Left lung (tissue), 4 donors: ENCODE measurements at regions not wholly inside any gene's neighbourhood (a gene's known extent, or its start where the extent isn't known, plus 50 kb on each side); places are given as distances from the start of the nearest gene placed in this dataset.

ENCODE experiments used
- ATAC-seq: fragments of 200-7000 bp; cut with Tn5 transposase; one replicate; pipeline ENCODE4 v1.9.1; 2020; ENCODE audit warnings: moderate library complexity
- DNase-seq, 4 donors: peaks; one replicate each; pipeline ENCODE4 v3.0.0-alpha.2; 2013 to 2020
- H3K27ac ChIP-seq, 2 donors: fragments of 200-600 bp; sonication (generic) in 1 of 2; one replicate each; pipeline versions ENCODE4 v1.5.0 to v1.8.0; 2020 to 2021
- H3K27me3 ChIP-seq, 2 donors: fragments of 200-600 bp; sonication (generic) in 1 of 2; one replicate each; pipeline versions ENCODE4 v1.5.0 to v1.8.0; 2020 to 2021
- H3K36me3 ChIP-seq, 2 donors: fragments of 200-600 bp; sonication (generic) in 1 of 2; one replicate each; pipeline versions ENCODE4 v1.5.0 to v1.8.0; 2020 to 2021
- H3K4me1 ChIP-seq, 2 donors: fragments of 200-600 bp; one replicate each; pipeline ENCODE4 v1.8.0; 2021
- H3K4me3 ChIP-seq, 2 donors: fragments of 200-600 bp; sonication (generic) in 1 of 2; one replicate each; pipeline versions ENCODE4 v1.5.0 to v1.8.0; 2020 to 2021; ENCODE audit warnings: mild to moderate bottlenecking in 1 of 2
- H3K9me3 ChIP-seq, 2 donors: fragments of 200-600 bp; sonication (generic) in 1 of 2; one replicate each; pipeline versions ENCODE4 v1.5.0 to v1.8.0; 2020 to 2021
- intact Hi-C, 2 donors: fragments of 100-400 bp; cut with DNase I; formaldehyde crosslinking; loops; one replicate each; pipeline versions ENCODE4 v1.11.2 to v1.14.2; 2022
- TF ChIP-seq, protein P1 (sequence below), 2 donors: fragments of 200-600 bp; sonication (generic) in 1 of 2; IDR thresholded peaks; one replicate each; pipeline versions ENCODE4 v1.5.0 to v1.8.0; 2021; ENCODE audit warnings: antibody characterized with exemption in 2 of 2
- donor health status: DM: no; HTN: yes; CAD: no.
- donor health status: DM: no; HTN: no; CAD: no.

DNA sequence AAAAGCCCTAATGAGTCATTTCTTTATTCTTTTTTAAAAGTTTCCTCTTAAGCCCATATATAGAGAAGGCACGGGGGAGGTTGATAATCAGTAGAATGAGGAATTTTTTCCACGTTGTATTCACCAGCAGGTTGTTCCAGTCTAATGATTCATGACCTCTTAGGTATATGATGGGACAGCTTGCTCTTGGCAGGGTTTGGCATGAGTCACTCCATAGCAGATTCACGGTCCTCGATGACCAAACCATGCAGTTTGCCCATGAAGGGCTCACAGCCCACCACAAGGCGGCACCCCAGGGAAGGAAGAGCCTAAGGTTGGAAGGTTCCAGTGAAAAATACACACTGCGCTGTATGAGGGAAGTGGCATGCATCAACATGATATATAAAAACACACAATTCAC lies 623.8 kb upstream of the DIPK2B start:
- ATAC-seq (peak; percentile 77), DNase-seq (peak in 1 of 4 donors; percentile 50)
- TF ChIP-seq, protein P1, sequence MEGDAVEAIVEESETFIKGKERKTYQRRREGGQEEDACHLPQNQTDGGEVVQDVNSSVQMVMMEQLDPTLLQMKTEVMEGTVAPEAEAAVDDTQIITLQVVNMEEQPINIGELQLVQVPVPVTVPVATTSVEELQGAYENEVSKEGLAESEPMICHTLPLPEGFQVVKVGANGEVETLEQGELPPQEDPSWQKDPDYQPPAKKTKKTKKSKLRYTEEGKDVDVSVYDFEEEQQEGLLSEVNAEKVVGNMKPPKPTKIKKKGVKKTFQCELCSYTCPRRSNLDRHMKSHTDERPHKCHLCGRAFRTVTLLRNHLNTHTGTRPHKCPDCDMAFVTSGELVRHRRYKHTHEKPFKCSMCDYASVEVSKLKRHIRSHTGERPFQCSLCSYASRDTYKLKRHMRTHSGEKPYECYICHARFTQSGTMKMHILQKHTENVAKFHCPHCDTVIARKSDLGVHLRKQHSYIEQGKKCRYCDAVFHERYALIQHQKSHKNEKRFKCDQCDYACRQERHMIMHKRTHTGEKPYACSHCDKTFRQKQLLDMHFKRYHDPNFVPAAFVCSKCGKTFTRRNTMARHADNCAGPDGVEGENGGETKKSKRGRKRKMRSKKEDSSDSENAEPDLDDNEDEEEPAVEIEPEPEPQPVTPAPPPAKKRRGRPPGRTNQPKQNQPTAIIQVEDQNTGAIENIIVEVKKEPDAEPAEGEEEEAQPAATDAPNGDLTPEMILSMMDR (IDR thresholded peaks at IDR 0.05) = no peak
- H3K36me3 ChIP-seq = no peaks in the 10 kb centered on the region
- H3K9me3 ChIP-seq = no peaks in the 10 kb centered on the region
- H3K27me3 ChIP-seq = no peaks in the 10 kb centered on the region
- no peak overlapping the region for H3K4me3 ChIP-seq
- no peak overlapping the region for H3K27ac ChIP-seq
- intact Hi-C loops = no loop called here
- H3K4me1 ChIP-seq = no peaks in the 10 kb centered on the region

DNA sequence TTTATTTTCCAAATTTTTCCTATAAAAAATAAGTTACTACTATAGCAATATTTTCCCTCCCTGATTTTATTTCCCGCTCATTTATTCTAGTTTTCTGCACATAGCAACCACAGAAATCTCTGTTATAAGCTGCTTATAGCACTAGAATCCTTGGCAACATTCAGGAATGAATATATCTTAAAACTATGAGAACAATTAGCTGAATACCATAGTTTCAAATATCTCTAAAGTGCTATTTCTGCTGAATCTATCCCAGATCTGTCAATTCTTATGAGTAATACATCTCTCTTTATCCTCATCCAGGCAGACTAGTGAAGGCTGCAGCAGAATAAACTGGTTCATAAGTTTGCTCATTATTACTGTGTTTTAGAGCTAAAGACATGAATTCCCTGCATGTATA lies 622.9 kb upstream of the DIPK2B start:
- no peaks in the 10 kb centered on the region for H3K27me3 ChIP-seq
- TF ChIP-seq, protein P1 (IDR thresholded peaks at IDR 0.05) = no peak
- H3K27ac ChIP-seq = no peak overlapping the region
- intact Hi-C loops = no loop called here
- DNase-seq (no peak), ATAC-seq (no peak)
- no peak overlapping the region for H3K4me3 ChIP-seq
- no peaks in the 10 kb centered on the region for H3K36me3 ChIP-seq
- no peaks in the 10 kb centered on the region for H3K9me3 ChIP-seq
- H3K4me1 ChIP-seq = no peaks in the 10 kb centered on the region

DNA sequence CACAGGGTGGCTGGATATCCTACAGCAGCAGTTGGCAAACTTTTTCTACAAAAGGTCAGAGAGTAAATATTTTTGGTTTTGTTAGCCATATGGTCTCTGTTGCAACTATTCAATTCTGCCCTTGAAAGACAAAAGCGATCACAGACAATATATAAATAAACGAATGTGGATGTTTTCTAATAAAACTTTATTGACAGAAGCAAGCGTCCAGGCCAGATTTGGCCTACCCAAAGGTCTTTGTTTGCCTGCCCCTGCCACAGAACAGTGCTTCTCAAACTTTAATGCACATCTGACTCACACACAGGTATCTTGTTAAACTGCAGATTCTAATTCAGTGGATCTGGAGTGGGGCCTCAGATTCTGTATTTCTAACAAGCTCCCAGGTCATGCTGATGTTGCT lies 621.4 kb upstream of the DIPK2B start:
- DNase-seq (no peak), ATAC-seq (no peak)
- Histone ChIP-seq H3K9me3 (no peaks in the 10 kb centered on the region), H3K4me1 (no peaks in the 10 kb centered on the region), H3K4me3 (no peak overlapping the region), H3K27me3 (no peaks in the 10 kb centered on the region), H3K36me3 (no peaks in the 10 kb centered on the region), H3K27ac (no peak overlapping the region)
- TF ChIP-seq, protein P1 (IDR thresholded peaks at IDR 0.05) = no peak
- intact Hi-C loops = no loop called here

DNA sequence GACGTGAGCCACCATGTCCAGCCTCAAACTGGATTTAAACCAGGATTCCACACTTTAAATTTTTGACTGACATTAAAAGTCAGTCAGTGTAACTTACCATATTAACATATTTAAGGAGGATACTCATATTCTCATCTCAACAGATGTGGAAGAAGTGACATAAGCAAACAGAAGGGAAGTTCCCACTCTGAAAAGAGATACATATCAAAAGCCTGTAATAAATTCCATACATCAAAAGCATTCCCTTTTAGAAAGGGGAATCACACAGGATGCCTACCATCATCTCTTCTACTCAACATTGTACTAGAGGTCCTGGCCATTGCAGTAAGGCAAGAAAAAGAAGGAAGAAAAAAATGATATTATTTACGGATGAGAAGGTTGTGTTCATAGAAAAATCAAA lies 618.2 kb upstream of the DIPK2B start:
- TF ChIP-seq, protein P1 (IDR thresholded peaks at IDR 0.05) = no peak
- no peaks in the 10 kb centered on the region for H3K4me1 ChIP-seq
- H3K4me3 ChIP-seq = no peak overlapping the region
- intact Hi-C loops = no loop called here
- H3K9me3 ChIP-seq = no peaks in the 10 kb centered on the region
- H3K27me3 ChIP-seq = no peaks in the 10 kb centered on the region
- H3K36me3 ChIP-seq = no peaks in the 10 kb centered on the region
- no peak for ATAC-seq
- DNase-seq = no peak
- H3K27ac ChIP-seq = no peak overlapping the region

DNA sequence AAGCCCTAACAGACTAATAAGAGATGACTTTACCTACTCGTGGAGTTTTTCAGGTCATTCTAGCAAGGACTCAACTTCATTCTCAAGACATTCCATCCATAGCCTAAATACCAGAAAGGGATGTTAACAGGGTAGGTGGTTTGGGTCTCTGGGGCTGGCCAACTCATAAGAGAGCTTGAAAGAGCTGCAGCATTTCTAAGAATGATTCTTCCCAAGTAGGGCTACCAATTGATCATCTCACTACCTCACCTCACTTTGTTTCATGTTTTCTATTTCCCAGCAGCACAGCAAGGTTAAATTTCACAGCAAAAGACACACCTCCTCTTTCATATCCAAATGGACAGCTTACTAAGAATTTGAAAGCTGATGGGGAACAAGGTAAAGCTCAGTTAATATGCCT lies 614.8 kb upstream of the DIPK2B start:
- intact Hi-C loops = no loop called here
- ATAC-seq (no peak), DNase-seq (no peak)
- H3K36me3 ChIP-seq = no peaks in the 10 kb centered on the region
- TF ChIP-seq, protein P1 (IDR thresholded peaks at IDR 0.05) = no peak
- H3K27me3 ChIP-seq = no peaks in the 10 kb centered on the region
- no peak overlapping the region for H3K4me3 ChIP-seq
- H3K4me1 ChIP-seq = no peaks in the 10 kb centered on the region
- no peak overlapping the region for H3K27ac ChIP-seq
- no peaks in the 10 kb centered on the region for H3K9me3 ChIP-seq
